AG09309 (cell line): ENCODE measurements at regions not wholly inside any gene's neighbourhood (a gene's known extent, or its start where the extent isn't known, plus 50 kb on each side); places are given as distances from the start of the nearest gene placed in this dataset.

Experiments
- DNase-seq: peaks from one replicate; pipeline ENCODE4 v3.0.0-alpha.2; 2010; ENCODE audit warnings: low read depth
- H3K4me3 ChIP-seq: 2 replicates; pipeline ENCODE4 v1.5.1; 2011; ENCODE audit warnings: mild to moderate bottlenecking, low read depth, low read length, moderate library complexity; ENCODE audit not compliant: control insufficient read depth
- CTCF ChIP-seq: IDR thresholded peaks from 2 replicates; pipeline ENCODE4 v1.5.1; 2011; ENCODE audit warnings: mild to moderate bottlenecking, low read depth, low read length, inconsistent platforms; ENCODE audit not compliant: insufficient read depth, control insufficient read depth; ENCODE audit errors: missing control alignments

GRCh38 chr9:109901201-109901600 is 121.2 kb downstream of the PALM2AKAP2 start:
- DNase-seq, result no peak
- no peak overlapping the region for H3K4me3 ChIP-seq
- TF ChIP-seq CTCF, result no peak

- peak; percentile 76 for TF ChIP-seq CTCF
- peak; percentile 55 for DNase-seq
- H3K4me3 ChIP-seq, result no peak overlapping the region
Observed at GRCh38 chr9:109903515-109904138, 123.6 kb downstream of the PALM2AKAP2 start.

GRCh38 chr9:109904666-109905065 is 124.7 kb downstream of the PALM2AKAP2 start:
- peak; percentile 57 for DNase-seq
- TF ChIP-seq CTCF, result no peak
- H3K4me3 ChIP-seq, result no peak overlapping the region

- no peak overlapping the region for H3K4me3 ChIP-seq
- no peak for TF ChIP-seq CTCF
- no peak for DNase-seq
Observed at GRCh38 chr9:109905472-109905871, 125.5 kb downstream of the PALM2AKAP2 start.

- H3K4me3 ChIP-seq, result no peak overlapping the region
- TF ChIP-seq CTCF, result no peak
- DNase-seq, result no peak
Observed at GRCh38 chr9:109906766-109907382, 126.9 kb downstream of the PALM2AKAP2 start.

GRCh38 chr9:109907400-109907799 is 127.4 kb downstream of the PALM2AKAP2 start:
- no peak for DNase-seq
- H3K4me3 ChIP-seq, result no peak overlapping the region
- TF ChIP-seq CTCF, result no peak
